ENCODE measurements at regions not wholly inside any gene's neighbourhood (a gene's known extent, or its start where the extent isn't known, plus 50 kb on each side); places are given as distances from the start of the nearest gene placed in this dataset.
"Not testable (repeated sequence)": the region's sequence is repeated elsewhere in the genome, so short reads cannot be mapped to it uniquely, and the experiment has no call there.

DNA sequence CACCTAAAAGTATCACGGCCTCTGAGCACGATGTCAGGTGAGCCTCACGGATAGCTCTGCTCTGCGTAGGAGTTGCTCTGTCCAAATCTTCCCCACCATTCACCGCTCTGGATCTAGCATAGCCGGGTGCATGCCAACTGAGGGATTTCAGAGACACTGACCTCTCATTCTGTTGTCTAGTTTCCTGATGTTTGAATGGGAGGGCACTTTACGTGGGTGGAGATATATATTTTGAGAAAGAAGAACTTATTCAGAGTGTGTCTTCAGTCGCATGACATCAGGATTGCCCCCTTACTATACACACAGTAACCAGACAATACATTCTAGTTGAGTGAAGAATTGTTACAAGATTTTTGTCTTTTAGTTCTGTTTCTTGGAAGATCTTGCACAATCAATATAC, 96.5 kb upstream of the CITED2 start:
- DNase-seq = no peak
- Histone ChIP-seq H3K27me3 (no peaks in the 10 kb centered on the region), H3K9me3 (replicated peaks) (no peaks in the 10 kb centered on the region)

DNA sequence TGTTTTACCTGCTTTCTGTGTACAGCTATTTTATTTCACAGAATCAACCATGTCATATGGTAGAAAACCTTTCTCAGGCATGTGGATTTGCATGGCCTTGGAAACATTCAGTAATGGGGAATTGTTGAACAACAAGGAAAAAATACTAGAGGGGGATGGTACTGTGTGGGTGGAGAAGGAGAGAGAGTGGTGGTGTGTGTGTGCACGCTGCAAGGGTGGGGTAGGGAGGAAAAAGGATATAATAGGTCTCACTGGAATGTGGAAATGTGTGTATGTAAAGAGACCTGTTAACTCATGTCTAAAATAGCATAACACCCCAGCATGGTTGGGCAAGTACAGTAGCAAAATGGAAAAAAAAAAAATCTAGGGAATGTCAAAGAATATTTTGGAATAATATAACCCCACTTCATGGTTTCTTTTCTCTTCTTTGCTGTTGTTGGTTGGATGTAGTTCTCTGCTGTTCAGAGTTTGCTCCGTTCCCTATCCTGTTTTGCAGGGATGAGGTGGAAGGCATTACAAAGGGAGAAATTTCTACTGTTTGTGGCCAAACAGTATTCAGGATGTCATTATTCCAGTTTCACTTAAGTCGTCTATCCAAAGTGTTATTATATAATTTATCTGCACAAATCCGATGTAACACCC, 93.9 kb upstream of the CITED2 start:
- Histone ChIP-seq H3K4me1 (no peaks in the 10 kb centered on the region; the same call in 1 of the 2 replicates), H3K9me3 (replicated peaks) (no peaks in the 10 kb centered on the region; the same call in 1 of the 2 replicates), H3K4me3 (no peak overlapping the region), H3K27me3 (no peaks in the 10 kb centered on the region), H3K36me3 (no peaks in the 10 kb centered on the region), H3K27ac (no peak overlapping the region)
- DNase-seq = no peak

More for the DNA sequence above, 96.5 kb upstream of the CITED2 start:
- Histone ChIP-seq H3K4me3 (no peak overlapping the region), H3K27ac (no peak overlapping the region), H3K4me1 (peaks cover 17% of the 10 kb centered on the region), H3K36me3 (no peaks in the 10 kb centered on the region)

DNA sequence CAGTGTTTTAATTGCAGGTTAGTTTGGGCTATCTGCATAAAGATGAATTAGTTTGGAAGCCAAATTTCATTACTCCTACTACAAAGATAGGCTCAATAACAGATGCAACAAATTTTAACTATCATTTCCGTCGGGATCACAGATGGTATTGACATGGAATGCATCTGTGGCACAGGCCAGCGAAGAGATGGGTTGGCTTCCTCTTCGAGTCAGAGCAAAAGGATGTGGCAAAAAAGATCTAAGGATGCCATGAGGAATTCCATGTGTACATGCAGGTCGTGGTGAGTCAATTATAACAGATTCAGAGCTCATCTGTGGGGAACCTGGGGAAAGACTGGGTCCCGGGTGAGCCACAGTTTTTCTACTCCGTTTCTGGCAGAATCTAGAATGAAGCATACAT, 83.0 kb upstream of the CITED2 start:
- H3K36me3 ChIP-seq = no peaks in the 10 kb centered on the region
- no peaks in the 10 kb centered on the region for H3K27me3 ChIP-seq
- 0 out of 2 replicates have a peak, but pooled peaks cover 3% of the 10 kb centered on the region for H3K9me3 ChIP-seq (replicated peaks)
- no peak overlapping the region for H3K27ac ChIP-seq
- DNase-seq = no peak
- no peak overlapping the region for H3K4me3 ChIP-seq
- peaks cover 2% of the 10 kb centered on the region for H3K4me1 ChIP-seq

DNA sequence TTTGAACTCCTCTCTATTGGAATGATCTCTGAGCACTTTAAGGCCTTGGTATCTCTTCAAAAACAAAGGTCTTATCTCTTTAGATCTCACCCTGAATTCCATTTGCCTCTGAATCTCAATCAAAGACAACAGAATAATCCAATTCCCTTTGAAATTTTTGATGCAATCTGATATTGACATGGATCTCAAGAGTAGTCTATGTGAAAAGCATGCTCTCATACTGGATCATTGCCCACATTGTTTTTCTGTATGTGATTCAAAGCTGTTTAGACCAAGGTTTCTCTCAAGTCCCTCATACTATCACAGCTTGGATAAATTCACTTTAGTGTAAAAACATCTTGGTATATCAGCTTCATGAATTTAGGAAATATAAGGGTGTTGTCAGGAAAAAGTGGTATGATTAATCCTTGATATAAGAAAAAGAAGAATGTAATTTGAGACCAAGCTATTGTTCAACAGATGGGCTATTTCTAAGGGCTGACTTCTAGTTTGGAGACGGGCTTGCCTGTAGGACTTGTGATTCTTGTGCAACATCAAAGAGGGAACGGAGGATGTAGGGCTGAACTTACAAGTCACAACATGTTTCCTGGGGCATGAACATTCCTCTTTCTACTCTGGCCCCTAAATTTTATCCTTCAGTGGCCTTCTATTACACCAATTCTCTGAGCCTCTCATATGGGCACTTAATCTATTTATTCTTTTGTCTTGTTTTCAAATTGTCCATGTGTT, 77.9 kb upstream of the CITED2 start:
- DNase-seq = peak in 1 of 2 experiments; percentile 10
- H3K4me3 ChIP-seq = no peak overlapping the region
- H3K9me3 ChIP-seq (replicated peaks) = 0 out of 2 replicates have a peak, but pooled peaks cover 3% of the 10 kb centered on the region
- H3K36me3 ChIP-seq = no peaks in the 10 kb centered on the region
- H3K4me1 ChIP-seq = peaks cover 10% of the 10 kb centered on the region
- no peak overlapping the region for H3K27ac ChIP-seq
- no peaks in the 10 kb centered on the region for H3K27me3 ChIP-seq

DNA sequence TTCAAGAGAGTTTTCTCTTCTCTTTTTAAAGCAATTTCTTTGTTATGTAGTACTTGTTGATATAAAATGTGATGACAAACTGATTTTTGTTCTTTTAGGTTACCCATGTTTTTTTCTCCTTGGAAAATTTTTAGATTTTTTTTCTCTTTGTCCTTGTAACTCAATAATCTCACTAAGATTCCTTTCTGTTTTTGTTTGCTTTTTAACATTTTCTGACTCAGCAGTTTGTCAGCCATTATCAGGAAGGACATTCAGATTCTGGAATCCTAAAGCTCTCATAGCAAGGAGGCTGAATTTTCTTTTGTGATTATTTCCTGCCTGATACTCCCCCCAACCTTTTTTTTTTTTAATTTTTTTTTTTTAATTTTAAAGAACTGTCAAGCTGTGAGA, 75.2 kb upstream of the CITED2 start:
- Histone ChIP-seq H3K27me3 (no peaks in the 10 kb centered on the region), H3K9me3 (replicated peaks) (0 out of 2 replicates have a peak, but pooled peaks cover 3% of the 10 kb centered on the region), H3K4me3 (no peak overlapping the region), H3K4me1 (peaks cover 10% of the 10 kb centered on the region), H3K36me3 (no peaks in the 10 kb centered on the region), H3K27ac (no peak overlapping the region)
- no peak for DNase-seq

DNA sequence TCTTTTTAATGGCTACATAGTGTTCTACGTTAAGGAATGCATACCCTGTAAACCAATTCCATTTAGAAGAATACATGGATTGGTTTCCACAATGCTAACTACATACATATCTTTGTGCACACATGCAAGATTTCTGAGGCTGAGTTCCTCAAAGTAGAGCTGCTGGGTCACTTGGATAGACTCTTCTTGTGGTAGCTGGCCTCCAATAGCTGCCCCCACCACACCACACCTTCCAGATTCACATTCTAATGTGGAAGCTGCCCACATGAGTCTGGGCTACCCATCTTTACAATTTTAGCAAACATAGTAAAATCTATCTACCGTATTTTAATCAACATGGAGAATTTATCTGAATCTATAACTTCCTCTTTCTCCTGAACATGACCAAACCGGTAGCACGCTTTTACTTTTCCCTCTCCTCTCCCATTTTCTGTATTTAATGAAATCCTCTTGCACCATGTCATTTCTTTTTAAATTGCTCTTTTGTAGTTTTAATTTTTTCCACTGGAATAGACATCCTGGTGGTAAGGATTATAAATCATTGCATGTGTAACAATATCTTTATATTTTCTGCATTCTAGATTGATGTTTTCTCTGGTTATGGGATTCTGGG, 74.7 kb upstream of the CITED2 start:
- Histone ChIP-seq H3K4me3 (no peak overlapping the region), H3K9me3 (replicated peaks) (no peaks in the 10 kb centered on the region), H3K27ac (no peak overlapping the region), H3K27me3 (no peaks in the 10 kb centered on the region), H3K4me1 (peaks cover 10% of the 10 kb centered on the region), H3K36me3 (no peaks in the 10 kb centered on the region)
- no peak for DNase-seq

DNA sequence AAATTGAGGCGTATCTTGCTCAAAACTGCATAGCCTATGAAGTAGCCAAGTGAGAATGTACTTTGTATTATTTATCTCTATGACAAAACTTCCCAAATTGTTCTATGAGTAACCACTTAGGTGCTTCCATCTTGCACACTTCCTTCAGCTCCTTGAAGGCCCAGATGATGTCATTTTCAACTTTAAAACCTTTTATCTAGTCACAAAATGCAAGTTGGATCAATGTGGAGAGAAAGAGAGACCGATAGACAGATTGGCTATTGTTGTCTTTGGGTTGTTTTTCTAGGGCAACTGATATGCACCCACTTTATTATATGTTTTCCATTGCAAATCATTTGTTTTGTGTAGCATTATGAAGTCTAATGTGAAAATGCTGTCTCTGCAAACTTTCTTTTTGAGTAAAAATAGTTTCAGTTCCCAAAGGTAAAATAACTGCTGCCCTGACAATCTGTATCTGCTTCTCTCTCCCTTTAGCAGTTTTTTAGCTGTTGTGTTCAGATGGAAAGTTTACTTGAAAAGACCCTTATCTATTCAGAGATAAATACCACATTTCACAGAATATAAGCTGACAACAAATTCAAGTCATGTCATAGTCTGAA, 73.7 kb upstream of the CITED2 start:
- no peaks in the 10 kb centered on the region for H3K9me3 ChIP-seq (replicated peaks)
- DNase-seq = no peak
- H3K27ac ChIP-seq = no peak overlapping the region
- H3K36me3 ChIP-seq = no peaks in the 10 kb centered on the region
- no peak overlapping the region for H3K4me3 ChIP-seq
- H3K27me3 ChIP-seq = no peaks in the 10 kb centered on the region
- peaks cover 10% of the 10 kb centered on the region for H3K4me1 ChIP-seq

DNA sequence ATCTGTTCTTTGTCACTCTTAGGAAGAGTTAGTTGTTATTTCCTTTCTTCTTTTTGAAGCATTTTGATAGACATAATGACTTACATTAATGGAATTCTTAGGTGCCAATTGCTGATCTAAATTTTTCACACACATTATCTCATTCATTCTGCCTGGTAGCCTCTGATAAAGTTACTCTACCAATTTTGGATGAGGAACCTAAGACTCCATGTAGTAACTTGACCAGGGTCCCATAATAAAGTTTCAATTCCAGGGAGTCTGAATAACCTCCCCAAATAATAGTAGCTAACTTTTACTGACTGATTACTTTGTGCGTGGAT, 73.2 kb upstream of the CITED2 start:
- H3K4me3 ChIP-seq = no peak overlapping the region
- H3K9me3 ChIP-seq (replicated peaks) = no peaks in the 10 kb centered on the region
- no peak for DNase-seq
- peaks cover 10% of the 10 kb centered on the region for H3K4me1 ChIP-seq
- no peaks in the 10 kb centered on the region for H3K36me3 ChIP-seq
- no peak overlapping the region for H3K27ac ChIP-seq
- H3K27me3 ChIP-seq = no peaks in the 10 kb centered on the region

DNA sequence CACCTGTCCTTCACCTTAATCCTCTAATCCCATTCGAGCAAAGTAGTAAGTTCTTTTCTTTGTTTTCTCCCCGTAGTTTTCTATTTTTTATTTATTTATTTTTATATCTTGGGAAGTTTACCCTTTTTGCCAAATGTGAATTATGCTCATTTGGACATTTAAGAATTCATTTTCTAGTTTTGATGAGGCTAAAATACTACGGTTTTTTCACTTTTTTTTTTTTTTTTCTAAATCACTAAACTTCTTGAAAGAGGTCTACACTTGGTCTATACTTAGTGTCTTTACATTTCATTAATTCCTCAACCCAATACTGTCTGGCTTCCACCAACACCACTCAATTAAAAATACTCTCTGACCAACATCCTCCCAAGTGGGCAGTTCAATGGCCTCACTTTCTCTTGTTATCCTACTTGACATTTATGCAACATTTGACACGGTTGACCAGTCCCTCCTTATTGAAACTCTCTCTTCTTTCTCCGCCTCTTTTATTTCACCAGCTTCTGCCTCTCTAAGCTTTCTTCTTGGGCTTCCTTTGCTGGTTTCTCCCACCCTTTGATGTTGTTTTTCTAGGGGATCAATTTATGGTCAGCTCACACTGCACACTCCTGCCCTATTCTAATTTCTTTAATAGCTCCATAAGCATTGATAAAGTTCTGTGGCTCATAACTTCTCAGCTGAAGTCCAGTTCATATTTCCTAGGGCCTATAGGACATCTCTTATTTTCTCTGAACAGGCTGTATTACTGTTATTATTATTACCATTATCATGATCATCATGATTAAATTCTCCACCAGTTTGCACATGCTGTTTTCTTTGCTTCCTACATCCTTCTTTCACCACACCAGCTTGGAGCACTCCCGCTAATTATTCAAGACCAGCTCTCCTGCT, 72.6 kb upstream of the CITED2 start:
- Histone ChIP-seq H3K36me3 (no peaks in the 10 kb centered on the region), H3K9me3 (replicated peaks) (no peaks in the 10 kb centered on the region), H3K4me1 (peaks cover 4% of the 10 kb centered on the region), H3K27ac (no peak overlapping the region), H3K4me3 (no peak overlapping the region), H3K27me3 (no peaks in the 10 kb centered on the region)
- no peak for DNase-seq

DNA sequence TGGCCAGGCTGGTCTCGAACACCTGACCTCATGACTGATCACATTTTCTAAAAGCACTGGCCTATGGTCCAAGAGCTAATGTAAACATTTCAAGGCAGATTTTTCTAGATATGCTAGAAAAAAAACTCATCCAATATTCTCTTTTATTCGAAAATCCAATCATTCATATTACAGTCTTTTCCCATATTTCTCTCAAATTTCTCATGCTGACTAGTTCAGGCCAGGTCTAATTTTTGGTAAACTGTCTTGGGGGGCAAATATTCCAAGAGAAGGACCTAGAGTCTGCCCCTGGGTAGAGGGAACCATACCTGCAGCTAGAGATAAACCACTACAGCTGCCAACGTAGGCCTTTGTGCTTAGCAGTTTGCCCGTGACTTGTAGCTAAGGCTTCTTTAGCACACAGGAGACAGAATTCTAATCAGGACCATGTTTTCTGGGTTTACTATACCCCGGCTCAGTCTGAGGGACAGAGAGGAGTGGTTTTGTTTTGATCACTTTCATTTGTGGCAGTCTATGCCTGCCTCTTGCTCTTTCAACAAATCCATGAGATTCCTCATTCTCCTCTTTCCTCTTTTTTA, 71.8 kb upstream of the CITED2 start:
- Histone ChIP-seq H3K27ac (no peak overlapping the region), H3K36me3 (no peaks in the 10 kb centered on the region), H3K4me3 (no peak overlapping the region), H3K4me1 (no peaks in the 10 kb centered on the region), H3K9me3 (replicated peaks) (no peaks in the 10 kb centered on the region), H3K27me3 (no peaks in the 10 kb centered on the region)
- no peak for DNase-seq

DNA sequence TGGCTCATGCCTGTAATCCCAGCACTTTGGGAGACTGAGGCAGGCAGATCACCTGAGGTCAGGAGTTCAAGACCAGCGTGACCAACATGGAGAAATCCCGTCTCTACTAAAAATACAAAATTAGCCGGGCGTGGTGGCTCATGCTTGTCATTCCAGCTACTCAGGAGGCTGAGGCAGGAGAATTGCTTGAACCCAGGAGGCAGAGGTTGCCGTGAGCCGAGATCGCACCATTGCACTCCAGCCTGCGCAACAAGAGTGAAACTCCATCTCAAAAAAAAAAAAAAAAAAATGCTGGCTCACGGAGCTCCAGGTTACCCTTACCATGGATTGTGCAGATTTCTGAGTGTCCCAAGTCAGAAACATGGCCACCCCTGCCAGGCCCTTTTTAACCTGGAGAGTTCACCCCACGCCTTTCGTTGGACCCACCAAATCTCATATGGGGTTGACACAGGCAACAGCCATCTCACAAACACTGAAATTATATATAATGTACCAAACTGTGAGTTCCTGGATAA, 69.9 kb upstream of the CITED2 start:
- H3K4me1 ChIP-seq; H3K9me3 ChIP-seq (replicated peaks); H3K36me3 ChIP-seq; H3K4me3 ChIP-seq; H3K27me3 ChIP-seq; H3K27ac ChIP-seq; DNase-seq: not testable (repeated sequence)

DNA sequence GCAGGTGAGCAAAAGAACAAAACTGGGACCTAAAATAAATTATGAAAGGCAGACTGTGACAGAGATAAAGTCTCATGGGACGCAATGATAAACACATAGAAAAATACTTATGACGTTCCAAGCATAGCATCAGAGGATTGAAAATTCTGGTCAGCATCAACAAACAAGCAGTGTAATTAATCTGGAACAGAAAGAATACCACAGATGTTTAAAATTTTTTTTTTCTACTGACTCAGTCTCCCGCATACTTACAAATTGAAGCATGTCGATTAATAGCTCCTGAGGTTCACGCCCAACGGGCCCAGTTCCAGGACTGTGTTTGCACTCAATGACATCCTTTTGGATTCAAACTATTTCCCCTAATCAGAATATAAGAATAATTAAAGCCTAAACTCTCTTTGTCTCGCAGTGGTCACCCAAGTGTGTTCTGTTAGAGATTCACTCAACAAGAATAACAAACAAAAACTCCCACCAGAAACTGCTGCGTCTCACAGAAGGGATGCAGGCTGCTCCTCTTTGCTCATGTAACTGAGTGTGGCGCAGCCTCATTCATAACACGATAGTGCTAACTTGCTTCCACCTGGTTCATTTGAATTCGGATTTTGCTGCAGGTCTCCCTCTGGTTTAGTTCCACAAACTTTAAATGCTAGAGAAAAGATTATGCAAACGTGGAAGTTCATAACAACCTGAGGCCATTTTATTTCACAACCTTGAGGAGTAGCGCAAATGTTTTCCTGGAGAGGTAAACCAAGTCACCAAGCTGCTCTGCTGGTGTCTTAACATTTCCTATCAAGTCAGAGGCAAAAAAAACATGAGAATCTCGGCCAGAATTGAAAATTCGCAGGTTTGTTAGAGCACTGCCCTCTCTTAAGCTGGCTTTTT, 69.0 kb upstream of the CITED2 start:
- Histone ChIP-seq H3K4me3 (no peak overlapping the region), H3K27me3 (no peaks in the 10 kb centered on the region), H3K4me1 (no peaks in the 10 kb centered on the region), H3K36me3 (no peaks in the 10 kb centered on the region), H3K27ac (no peak overlapping the region), H3K9me3 (replicated peaks) (no peaks in the 10 kb centered on the region)
- DNase-seq = no peak

DNA sequence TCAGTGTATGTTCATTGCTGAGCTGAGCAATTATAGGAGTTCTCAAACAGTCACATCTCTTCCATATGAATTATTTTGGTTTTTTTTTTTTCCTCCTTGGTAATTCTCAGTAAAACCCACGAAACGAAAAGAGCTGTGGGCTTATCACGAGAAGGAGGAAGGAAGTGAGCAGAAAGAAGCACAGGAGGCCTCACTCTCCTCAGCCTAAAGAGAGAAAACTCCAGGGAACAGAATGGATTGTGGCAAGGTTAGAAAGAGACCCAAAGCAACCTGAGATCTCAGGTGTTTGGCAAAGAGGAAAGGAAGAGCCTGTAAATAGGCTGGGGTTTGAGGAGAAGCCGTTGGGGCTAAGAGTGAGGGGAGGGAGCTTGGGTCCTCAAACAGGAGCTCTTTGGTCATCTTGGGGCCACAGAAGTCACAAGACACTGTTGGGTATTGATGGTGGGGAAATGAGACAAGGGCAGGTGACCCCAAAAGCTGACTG, 67.8 kb upstream of the CITED2 start:
- no peak overlapping the region for H3K27ac ChIP-seq
- H3K36me3 ChIP-seq = no peaks in the 10 kb centered on the region
- no peak overlapping the region for H3K4me3 ChIP-seq
- no peak for DNase-seq
- no peaks in the 10 kb centered on the region for H3K27me3 ChIP-seq
- H3K9me3 ChIP-seq (replicated peaks) = no peaks in the 10 kb centered on the region
- H3K4me1 ChIP-seq = no peaks in the 10 kb centered on the region

All from SJCRH30 (cell line).